HUES64 (cell line): ENCODE measurements at regions not wholly inside any gene's neighbourhood (a gene's known extent, or its start where the extent isn't known, plus 50 kb on each side); places are given as distances from the start of the nearest gene placed in this dataset.

Experiments used
- H3K27ac ChIP-seq: 2 replicates; pipeline ENCODE4 v1.7.0; 2013; ENCODE audit warnings: low read depth, low read length, inconsistent platforms
- H3K27me3 ChIP-seq: 2 replicates; pipeline ENCODE4 v1.6.1; 2013; ENCODE audit warnings: mild to moderate bottlenecking, low read length; ENCODE audit not compliant: insufficient read depth
- H3K36me3 ChIP-seq: 2 replicates; pipeline ENCODE4 v1.6.1; 2013; ENCODE audit warnings: mild to moderate bottlenecking, low read length; ENCODE audit not compliant: insufficient read depth
- H3K4me1 ChIP-seq: 2 replicates; pipeline ENCODE4 v1.6.1; 2013; ENCODE audit warnings: mild to moderate bottlenecking, low read length, moderate library complexity; ENCODE audit not compliant: insufficient read depth
- H3K4me3 ChIP-seq: 2 replicates; pipeline ENCODE4 v1.5.1; 2013; ENCODE audit warnings: mild to moderate bottlenecking, low read length, moderate library complexity
- H3K9ac ChIP-seq: 2 replicates; pipeline ENCODE4 v1.6.1; 2013; ENCODE audit warnings: mild to moderate bottlenecking, low read depth, low read length
- H3K9me3 ChIP-seq: 2 replicates; pipeline ENCODE4 v1.6.1; 2013; ENCODE audit warnings: low read depth, low read length; ENCODE audit not compliant: insufficient read depth
- WGBS: fragments of 150-250, 120-280 bp; methylation state at CpG from one replicate; pipeline ENCODE4 v1.1.7; 2013; ENCODE audit warnings: missing lambda C conversion rate; 5-methylcytosine and 5-hydroxymethylcytosine counted together

DNA sequence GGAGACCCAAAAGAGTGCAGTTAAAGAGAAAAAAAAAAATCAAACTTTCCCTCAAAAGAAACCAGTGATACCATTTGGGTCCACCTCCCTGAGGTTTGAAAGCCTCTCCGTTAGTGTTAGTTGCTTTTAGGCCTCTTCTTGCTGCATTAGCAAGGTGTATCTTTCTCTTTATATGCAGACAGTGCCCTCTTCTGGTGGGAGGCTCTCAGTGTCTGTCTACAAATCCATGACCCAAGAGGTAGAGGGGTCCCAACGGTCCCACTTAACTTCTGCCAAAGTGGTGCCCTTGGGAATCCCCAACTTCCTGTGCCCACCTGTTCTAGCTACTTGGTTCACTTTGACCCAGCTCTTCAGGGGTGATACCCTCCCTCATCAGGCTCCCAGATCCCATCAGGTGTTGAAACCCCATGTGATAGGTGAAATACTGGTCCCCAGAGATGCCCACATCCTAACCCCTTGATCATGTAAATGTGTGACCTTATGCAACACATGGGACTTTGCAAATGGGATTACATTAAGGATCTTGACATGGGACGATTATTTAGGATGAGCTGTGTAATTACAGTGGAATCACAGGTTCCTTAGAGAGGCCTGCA lies 63.7 kb upstream of the CD99 start:
- H3K27ac ChIP-seq = no peak overlapping the region
- 71% methylated on average over 3 of the region's 3 CpGs for WGBS
- peaks cover 76% of the 10 kb centered on the region for H3K36me3 ChIP-seq

GRCh38 chrX:2626750-2627149 lies 64.3 kb upstream of the CD99 start:
- Histone ChIP-seq H3K4me1 (peaks cover 4% of the 10 kb centered on the region; the same call in 1 of the 2 replicates), H3K9ac (no peak overlapping the region), H3K27me3 (no peaks in the 10 kb centered on the region), H3K27ac (no peak overlapping the region), H3K36me3 (peaks cover 76% of the 10 kb centered on the region), H3K9me3 (no peaks in the 10 kb centered on the region), H3K4me3 (no peak overlapping the region)
- 71% methylated on average over 2 of the region's 2 CpGs for WGBS

More for the DNA sequence above, 63.7 kb upstream of the CD99 start:
- no peak overlapping the region for H3K4me3 ChIP-seq
- no peaks in the 10 kb centered on the region for H3K9me3 ChIP-seq
- H3K9ac ChIP-seq = no peak overlapping the region
- H3K4me1 ChIP-seq = peaks cover under 1% of the 10 kb centered on the region; the same call in 1 of the 2 replicates
- no peaks in the 10 kb centered on the region for H3K27me3 ChIP-seq

DNA sequence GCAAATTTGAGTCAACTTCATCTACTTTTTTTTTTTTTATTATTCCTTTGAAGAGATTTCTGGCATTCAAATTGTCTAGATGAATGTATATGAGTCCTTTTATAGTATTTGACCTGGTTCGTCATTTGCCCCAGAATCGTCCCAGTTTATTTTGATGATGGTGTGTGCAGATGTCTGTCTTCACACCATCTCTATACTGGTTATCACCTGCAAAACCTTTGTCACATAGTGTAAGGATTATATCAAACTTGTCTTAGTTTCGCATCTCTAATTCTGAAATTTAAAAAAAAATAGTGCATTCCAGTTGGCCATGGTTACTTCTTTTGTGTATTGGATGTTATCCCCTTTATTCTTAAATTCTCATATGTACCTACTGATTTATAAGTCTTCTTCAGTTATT lies 70.5 kb upstream of the CD99 start:
- H3K4me3 ChIP-seq = no peak overlapping the region
- no peaks in the 10 kb centered on the region for H3K27me3 ChIP-seq
- H3K27ac ChIP-seq = no peak overlapping the region
- no peak overlapping the region for H3K9ac ChIP-seq
- peaks cover 83% of the 10 kb centered on the region for H3K36me3 ChIP-seq
- H3K9me3 ChIP-seq = no peaks in the 10 kb centered on the region
- WGBS = 93% methylated on average over 2 of the region's 3 CpGs
- peaks cover 4% of the 10 kb centered on the region; the same call in 1 of the 2 replicates for H3K4me1 ChIP-seq

DNA sequence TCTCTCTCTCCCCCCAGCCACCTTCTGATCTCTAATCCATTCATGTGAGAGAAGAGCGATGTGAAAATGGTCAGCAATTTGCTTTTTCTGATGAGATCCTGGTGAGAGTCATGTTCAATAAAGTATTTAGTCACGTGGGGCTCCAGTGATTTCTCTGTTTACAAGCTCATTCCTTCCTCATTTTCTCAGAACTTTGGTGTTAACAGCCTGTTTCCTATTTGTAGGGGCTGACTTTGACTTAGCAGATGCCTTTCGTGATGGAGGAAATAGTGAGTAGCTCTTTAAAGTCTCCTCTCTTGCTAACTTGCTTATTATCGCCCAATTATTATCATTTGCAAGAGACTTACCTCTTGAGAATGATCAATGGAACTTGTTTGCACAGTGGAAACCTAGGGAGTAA lies 72.6 kb upstream of the CD99 start:
- Histone ChIP-seq H3K36me3 (peaks cover 82% of the 10 kb centered on the region), H3K27ac (no peak overlapping the region), H3K4me3 (no peak overlapping the region), H3K9ac (no peak overlapping the region), H3K27me3 (no peaks in the 10 kb centered on the region), H3K4me1 (peaks cover 8% of the 10 kb centered on the region; the same call in 1 of the 2 replicates), H3K9me3 (no peaks in the 10 kb centered on the region)
- 67% methylated on average over 1 of the region's 4 CpGs for WGBS

- Histone ChIP-seq H3K4me1 (peaks cover 8% of the 10 kb centered on the region; the same call in 1 of the 2 replicates), H3K4me3 (no peak overlapping the region), H3K36me3 (peaks cover 73% of the 10 kb centered on the region), H3K27ac (peak overlapping the region; percentile 46; the same call in 1 of the 2 replicates), H3K27me3 (peaks cover 9% of the 10 kb centered on the region; the same call in 1 of the 2 replicates), H3K9me3 (no peaks in the 10 kb centered on the region), H3K9ac (no peak overlapping the region)
- 65% methylated on average over 3 of the region's 3 CpGs for WGBS
These were observed 76.2 kb upstream of the CD99 start for GRCh38 chrX:2614911-2615310.

- peak overlapping the region; percentile 92 for H3K4me3 ChIP-seq
- no peak overlapping the region for H3K27ac ChIP-seq
- H3K36me3 ChIP-seq = peaks cover 30% of the 10 kb centered on the region
- H3K9ac ChIP-seq = peak overlapping the region; percentile 68; the same call in 1 of the 2 replicates
- H3K9me3 ChIP-seq = no peaks in the 10 kb centered on the region
- 25% methylated on average over 10 of the region's 10 CpGs for WGBS
- peaks cover 8% of the 10 kb centered on the region; the same call in 1 of the 2 replicates for H3K4me1 ChIP-seq
- H3K27me3 ChIP-seq = peaks cover 9% of the 10 kb centered on the region; the same call in 1 of the 2 replicates
These were observed 80.6 kb upstream of the CD99 start for GRCh38 chrX:2610246-2611170.

DNA sequence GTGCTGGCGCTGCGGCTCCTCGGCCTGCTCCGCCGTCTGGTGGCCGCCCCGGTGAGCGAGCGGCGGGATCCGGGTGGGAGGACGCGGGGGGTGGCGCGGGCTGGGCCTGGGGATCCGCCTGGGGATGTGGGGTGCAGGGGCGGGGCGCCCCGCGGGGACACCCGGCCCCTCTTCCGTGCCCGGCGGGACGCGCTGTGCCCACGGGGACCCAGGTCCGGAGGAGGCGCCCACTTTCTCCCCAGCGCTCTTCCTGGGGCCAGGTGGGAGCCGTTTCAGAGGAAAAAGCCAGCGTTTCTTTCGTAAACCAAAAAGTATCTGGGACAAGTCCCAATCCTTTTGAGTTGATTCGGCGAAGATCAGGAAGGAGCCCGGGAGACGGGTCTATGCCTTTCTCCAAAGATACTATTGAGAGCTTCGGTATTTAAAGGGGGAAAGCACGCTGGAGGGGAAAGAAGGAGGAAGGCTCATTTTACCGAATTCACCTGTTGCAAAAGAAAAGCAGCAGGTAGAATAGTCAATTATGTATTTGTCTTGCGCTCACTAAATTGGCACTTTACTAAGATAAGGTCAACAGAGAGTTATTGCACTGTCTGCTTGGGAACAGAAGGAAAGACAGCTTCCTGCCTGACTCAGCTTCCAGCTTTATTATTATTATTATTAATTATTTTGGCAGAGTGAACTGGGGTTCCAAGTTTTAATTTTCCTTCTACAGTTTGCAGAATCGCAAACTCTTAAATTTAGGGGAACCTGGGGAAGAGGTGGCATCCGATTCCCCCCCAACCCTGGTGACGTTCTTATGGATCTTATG lies 81.5 kb upstream of the CD99 start:
- peak overlapping the region; percentile 92 for H3K4me3 ChIP-seq
- H3K4me1 ChIP-seq = peaks cover 7% of the 10 kb centered on the region; the same call in 1 of the 2 replicates
- WGBS = 1% methylated on average over 44 of the region's 44 CpGs
- peak overlapping the region; percentile 68 for H3K9ac ChIP-seq
- peak overlapping the region; percentile 82; the same call in 1 of the 2 replicates for H3K27ac ChIP-seq
- no peaks in the 10 kb centered on the region for H3K9me3 ChIP-seq
- H3K27me3 ChIP-seq = peaks cover 9% of the 10 kb centered on the region; the same call in 1 of the 2 replicates
- peaks cover 24% of the 10 kb centered on the region for H3K36me3 ChIP-seq

- Histone ChIP-seq H3K27me3 (peaks cover 9% of the 10 kb centered on the region; the same call in 1 of the 2 replicates), H3K36me3 (peaks cover 22% of the 10 kb centered on the region), H3K27ac (peak overlapping the region; percentile 82), H3K4me1 (peaks cover 5% of the 10 kb centered on the region; the same call in 1 of the 2 replicates), H3K4me3 (peak overlapping the region; percentile 92), H3K9ac (peak overlapping the region; percentile 68), H3K9me3 (no peaks in the 10 kb centered on the region)
- WGBS = 1% methylated on average over 62 of the region's 63 CpGs
These were observed 82.3 kb upstream of the CD99 start for GRCh38 chrX:2608638-2609430.

DNA sequence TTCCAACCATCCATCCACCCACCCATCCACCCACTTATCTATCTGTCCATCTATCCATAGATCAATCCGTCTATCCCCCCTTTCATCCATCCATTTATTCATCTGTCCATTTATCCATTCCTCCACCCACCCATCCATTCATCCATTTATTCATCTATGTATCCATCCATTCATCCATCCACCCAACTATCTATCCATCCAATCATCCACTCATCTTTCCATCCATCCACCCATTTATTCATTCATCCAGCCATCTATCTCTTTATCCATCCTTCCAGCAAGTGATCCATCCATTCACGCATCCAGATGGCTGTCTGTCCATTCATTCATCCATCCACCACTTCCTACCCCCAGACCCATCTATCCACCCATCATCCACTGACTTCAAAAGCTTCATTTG lies 84.0 kb upstream of the CD99 start:
- 93% methylated on average over 2 of the region's 2 CpGs for WGBS

GRCh38 chrX:2600564-2600963 lies 90.5 kb upstream of the CD99 start:
- Histone ChIP-seq H3K4me1 (no peaks in the 10 kb centered on the region), H3K27ac (no peak overlapping the region), H3K9ac (no peak overlapping the region), H3K36me3 (0 out of 2 replicates have a peak, but pooled peaks cover 3% of the 10 kb centered on the region), H3K27me3 (no peaks in the 10 kb centered on the region), H3K9me3 (no peaks in the 10 kb centered on the region), H3K4me3 (no peak overlapping the region)
- WGBS = 95% methylated on average over 6 of the region's 6 CpGs

More for the DNA sequence above, 84.0 kb upstream of the CD99 start:
- Histone ChIP-seq H3K36me3 (peaks cover 4% of the 10 kb centered on the region), H3K27ac (no peak overlapping the region), H3K4me3 (no peak overlapping the region), H3K27me3 (peaks cover 9% of the 10 kb centered on the region; the same call in 1 of the 2 replicates), H3K9me3 (no peaks in the 10 kb centered on the region), H3K9ac (no peak overlapping the region), H3K4me1 (peaks cover 5% of the 10 kb centered on the region; the same call in 1 of the 2 replicates)
